Neural crest cell (in vitro differentiated cells): ENCODE measurements at regions not wholly inside any gene's neighbourhood (a gene's known extent, or its start where the extent isn't known, plus 50 kb on each side); places are given as distances from the start of the nearest gene placed in this dataset.
A peak's percentile ranks its signal among the peaks of the same experiment; 100 is the strongest.

Experiments
- DNase-seq: peaks from one replicate; pipeline ENCODE4 v3.0.0; 2021; ENCODE audit warnings: low read depth, mixed read lengths, low spot score
- H3K27ac Mint-ChIP-seq: one replicate; pipeline ENCODE4 v1.8.0; 2021; ENCODE audit warnings: mild to moderate bottlenecking, mixed read lengths; ENCODE audit not compliant: unreplicated experiment
- H3K27me3 Mint-ChIP-seq: 2 replicates; pipeline ENCODE4 v1.8.0; 2021; ENCODE audit warnings: low read depth, mild to moderate bottlenecking, mixed read lengths
- H3K36me3 Mint-ChIP-seq: 2 replicates; pipeline ENCODE4 v1.8.0; 2021; ENCODE audit warnings: low read depth, mild to moderate bottlenecking, mixed read lengths
- H3K4me1 Mint-ChIP-seq: 2 replicates; pipeline ENCODE4 v1.8.0; 2021; ENCODE audit warnings: mixed read lengths
- H3K4me3 Mint-ChIP-seq: one replicate; pipeline ENCODE4 v1.8.0; 2021; ENCODE audit warnings: mild to moderate bottlenecking, mixed read lengths
- H3K9me3 Mint-ChIP-seq: 2 replicates; pipeline ENCODE4 v1.8.0; 2021; ENCODE audit warnings: mixed read lengths
- TF ChIP-seq, protein P1 (sequence below): fragments of 200-600 bp; sonication (generic); conservative IDR thresholded peaks from 2 replicates; pipeline ENCODE4 v1.5.0; 2021; ENCODE audit warnings: antibody characterized with exemption, mild to moderate bottlenecking

DNA sequence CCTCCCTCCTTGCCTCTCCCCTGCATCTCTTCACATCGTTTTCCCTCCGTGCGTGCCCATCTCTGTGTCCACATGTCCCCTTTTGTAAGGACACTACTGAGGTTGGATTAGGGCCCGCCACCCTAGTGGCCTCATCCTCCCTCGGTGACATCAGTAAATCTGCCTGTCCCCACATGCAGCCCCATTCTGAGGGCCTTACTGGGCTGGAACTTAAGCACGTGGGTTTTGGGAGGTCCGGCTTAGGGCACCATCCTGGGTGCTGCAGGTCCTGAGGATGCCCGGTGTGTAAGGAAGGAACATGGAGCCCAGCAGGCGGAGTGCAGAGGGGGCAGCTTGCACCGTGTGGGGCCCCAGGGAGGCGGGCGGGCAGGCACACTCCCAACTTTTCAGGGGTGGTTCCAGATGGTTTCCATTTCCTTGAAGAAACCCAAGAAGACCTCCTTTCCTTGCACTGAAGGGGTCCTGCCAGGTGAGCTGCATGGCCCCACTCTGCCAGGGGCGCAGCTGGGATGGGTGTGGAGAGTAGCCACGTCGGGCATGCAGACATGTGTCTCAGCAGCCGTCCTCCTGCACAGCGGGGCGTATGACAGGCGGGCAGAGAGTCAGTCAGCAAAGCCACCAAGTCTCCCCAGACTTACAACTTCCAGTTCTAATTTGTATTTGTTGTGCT lies 329.9 kb downstream of the QKI start:
- Mint-ChIP-seq H3K36me3 (no peaks in the 10 kb centered on the region), H3K4me1 (peaks cover 27% of the 10 kb centered on the region), H3K27ac (peak overlapping the region; percentile 48), H3K4me3 (no peak overlapping the region), H3K9me3 (no peaks in the 10 kb centered on the region), H3K27me3 (no peaks in the 10 kb centered on the region)
- TF ChIP-seq, protein P1, sequence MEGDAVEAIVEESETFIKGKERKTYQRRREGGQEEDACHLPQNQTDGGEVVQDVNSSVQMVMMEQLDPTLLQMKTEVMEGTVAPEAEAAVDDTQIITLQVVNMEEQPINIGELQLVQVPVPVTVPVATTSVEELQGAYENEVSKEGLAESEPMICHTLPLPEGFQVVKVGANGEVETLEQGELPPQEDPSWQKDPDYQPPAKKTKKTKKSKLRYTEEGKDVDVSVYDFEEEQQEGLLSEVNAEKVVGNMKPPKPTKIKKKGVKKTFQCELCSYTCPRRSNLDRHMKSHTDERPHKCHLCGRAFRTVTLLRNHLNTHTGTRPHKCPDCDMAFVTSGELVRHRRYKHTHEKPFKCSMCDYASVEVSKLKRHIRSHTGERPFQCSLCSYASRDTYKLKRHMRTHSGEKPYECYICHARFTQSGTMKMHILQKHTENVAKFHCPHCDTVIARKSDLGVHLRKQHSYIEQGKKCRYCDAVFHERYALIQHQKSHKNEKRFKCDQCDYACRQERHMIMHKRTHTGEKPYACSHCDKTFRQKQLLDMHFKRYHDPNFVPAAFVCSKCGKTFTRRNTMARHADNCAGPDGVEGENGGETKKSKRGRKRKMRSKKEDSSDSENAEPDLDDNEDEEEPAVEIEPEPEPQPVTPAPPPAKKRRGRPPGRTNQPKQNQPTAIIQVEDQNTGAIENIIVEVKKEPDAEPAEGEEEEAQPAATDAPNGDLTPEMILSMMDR: no peak
- no peak for DNase-seq

DNA sequence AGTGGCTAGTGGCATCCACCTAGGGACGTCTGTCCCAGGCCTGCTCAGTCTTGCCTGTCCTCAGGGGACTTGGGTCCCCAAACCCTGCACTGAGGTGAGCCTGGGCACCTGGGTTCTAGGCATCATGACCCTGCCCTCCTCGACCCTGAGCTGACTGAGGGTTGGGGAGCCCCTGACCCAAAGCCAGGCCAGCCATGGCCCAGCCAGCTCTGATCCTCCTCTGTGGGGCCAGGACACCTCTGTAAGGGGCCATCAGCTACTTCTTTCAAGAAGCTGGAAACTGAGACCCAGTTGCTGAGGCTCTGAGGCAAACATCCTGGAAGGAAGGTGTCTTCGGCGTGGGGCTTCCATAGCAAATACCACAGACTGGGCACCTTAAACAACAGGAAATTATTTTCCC lies 329.3 kb downstream of the QKI start:
- Mint-ChIP-seq H3K36me3 (no peaks in the 10 kb centered on the region), H3K9me3 (peaks cover 3% of the 10 kb centered on the region), H3K27me3 (no peaks in the 10 kb centered on the region), H3K4me1 (peaks cover 27% of the 10 kb centered on the region), H3K4me3 (no peak overlapping the region), H3K27ac (no peak overlapping the region)
- DNase-seq: no peak
- TF ChIP-seq, protein P1: no peak

DNA sequence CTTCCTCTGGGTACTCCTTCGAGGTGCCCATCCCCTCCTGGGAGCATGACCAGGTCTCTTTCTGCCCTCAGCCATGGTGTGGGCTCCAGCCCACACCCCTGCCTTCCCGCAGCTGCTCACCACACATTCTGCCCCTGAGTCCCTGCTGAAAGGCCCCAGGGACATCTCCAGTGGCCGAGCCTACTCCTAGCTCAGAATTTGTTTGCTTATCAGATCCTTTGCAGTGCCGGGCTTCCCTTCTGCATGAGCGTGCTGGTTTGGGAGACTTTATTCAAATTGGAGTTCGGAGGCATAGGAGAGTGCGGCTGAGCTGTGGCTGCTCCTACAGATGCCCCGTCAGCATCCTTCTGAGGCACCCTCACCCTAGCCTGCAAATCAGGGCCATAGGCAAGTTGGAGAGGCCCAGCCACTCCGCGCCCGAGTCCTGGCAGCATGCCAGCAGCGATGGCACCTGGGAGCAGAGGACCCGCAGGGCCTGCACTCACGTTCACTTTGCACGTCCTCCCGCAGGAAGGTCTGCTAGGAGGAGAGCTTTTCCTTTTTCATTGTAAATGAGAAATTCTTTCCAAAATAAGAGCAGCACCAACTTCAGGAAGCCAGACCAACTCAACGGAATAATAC lies 327.3 kb downstream of the QKI start:
- Mint-ChIP-seq H3K27me3 (no peaks in the 10 kb centered on the region), H3K4me3 (no peak overlapping the region), H3K27ac (no peak overlapping the region), H3K4me1 (peaks cover 24% of the 10 kb centered on the region), H3K36me3 (no peaks in the 10 kb centered on the region), H3K9me3 (peaks cover 9% of the 10 kb centered on the region)
- no peak for DNase-seq
- TF ChIP-seq, protein P1: no peak

DNA sequence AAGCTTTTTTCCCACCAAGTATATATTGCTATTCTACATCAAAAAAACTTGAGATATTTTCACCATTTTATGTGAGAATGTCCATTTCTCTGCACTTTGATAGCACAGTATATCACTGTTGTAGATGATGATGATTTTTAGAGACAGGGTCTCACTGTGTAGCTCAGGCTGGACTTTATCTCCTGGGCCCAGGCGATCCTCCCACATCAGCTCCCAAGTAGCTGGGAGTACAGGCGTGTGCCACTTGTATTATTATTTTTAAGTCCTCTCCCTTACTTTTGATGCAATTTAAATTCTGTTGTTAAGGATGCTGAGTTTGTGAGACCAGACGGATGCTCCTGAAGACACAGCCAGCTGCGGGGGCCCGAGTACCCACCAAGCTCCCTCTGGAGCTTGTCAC lies 326.8 kb downstream of the QKI start:
- TF ChIP-seq, protein P1: no peak
- no peak overlapping the region for H3K4me3 Mint-ChIP-seq
- no peak for DNase-seq
- H3K27ac Mint-ChIP-seq: no peak overlapping the region
- no peaks in the 10 kb centered on the region for H3K27me3 Mint-ChIP-seq
- H3K36me3 Mint-ChIP-seq: no peaks in the 10 kb centered on the region
- H3K4me1 Mint-ChIP-seq: peaks cover 19% of the 10 kb centered on the region
- H3K9me3 Mint-ChIP-seq: peaks cover 9% of the 10 kb centered on the region

DNA sequence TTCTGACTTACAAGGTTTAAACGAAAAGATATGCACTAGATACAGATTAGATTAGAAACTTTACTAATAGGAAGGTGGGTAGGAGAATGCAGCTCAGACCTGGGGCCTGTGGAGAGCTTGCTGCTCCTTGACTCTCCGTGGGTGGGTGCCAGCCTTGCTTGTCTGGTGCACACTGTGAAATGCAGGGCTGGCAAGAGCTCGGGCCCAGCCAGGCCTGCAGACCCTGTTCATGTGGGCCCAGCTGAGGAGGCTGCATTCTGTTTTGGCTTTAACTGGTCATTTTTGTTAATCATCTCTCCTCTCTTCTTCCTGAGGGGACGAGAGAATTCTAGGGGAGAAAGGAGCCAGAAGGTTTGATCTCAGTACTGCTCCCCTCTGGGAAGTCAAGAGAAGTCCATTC lies 325.4 kb downstream of the QKI start:
- DNase-seq: no peak
- H3K36me3 Mint-ChIP-seq: no peaks in the 10 kb centered on the region
- H3K4me3 Mint-ChIP-seq: no peak overlapping the region
- peaks cover 9% of the 10 kb centered on the region for H3K9me3 Mint-ChIP-seq
- peaks cover 5% of the 10 kb centered on the region for H3K4me1 Mint-ChIP-seq
- TF ChIP-seq, protein P1: no peak
- no peaks in the 10 kb centered on the region for H3K27me3 Mint-ChIP-seq
- H3K27ac Mint-ChIP-seq: peak overlapping the region; percentile 75
